GF-D8 (cell line): ENCODE measurements at regions not wholly inside any gene's neighbourhood (a gene's known extent, or its start where the extent isn't known, plus 50 kb on each side); places are given as distances from the start of the nearest gene placed in this dataset.

Experiments used
- DNase-seq: peaks from one replicate; lab custom pipeline; 2025; lab: John Stamatoyannopoulos, UW

DNA sequence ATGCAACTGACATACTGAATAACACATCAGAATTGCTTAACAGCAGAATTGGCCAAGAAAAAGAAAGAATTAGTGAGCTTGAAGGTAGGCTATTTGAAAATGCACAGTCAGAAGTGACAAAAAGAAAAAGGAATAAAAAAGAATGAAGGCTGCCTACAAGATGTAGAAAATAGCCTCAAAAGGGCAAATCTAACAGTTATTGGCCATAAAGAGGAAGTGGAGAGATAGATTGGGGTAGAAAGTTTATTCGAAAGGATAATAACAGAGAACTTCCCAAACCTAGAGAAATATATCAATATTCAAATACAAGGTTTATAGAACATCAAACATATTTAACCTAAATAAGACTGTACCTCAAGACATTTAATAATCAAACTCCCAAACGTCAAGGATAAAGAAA lies 67.5 kb downstream of the ATP6V1G3 start:
- no peak for DNase-seq

GRCh38 chr1:198472119-198472518 lies 68.4 kb downstream of the ATP6V1G3 start:
- DNase-seq, result no peak

DNA sequence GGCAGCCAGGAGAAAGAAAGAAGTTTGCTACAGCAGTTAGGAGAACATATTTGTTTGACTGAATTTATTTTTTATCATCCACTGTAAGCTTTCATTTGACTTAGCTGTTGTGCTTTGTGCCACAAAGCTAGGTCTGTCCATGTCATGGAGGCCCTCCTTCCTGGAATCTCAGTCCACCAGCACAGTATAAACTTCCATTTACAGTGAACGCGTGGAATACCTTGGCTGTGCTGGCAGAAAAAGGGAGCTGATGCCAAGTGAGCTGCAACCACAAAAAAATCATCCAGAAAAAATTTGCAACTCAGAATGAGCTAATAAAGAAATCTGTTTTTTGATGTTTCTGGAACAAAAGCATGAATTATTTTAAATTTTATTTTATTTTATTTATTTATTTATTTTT lies 72.6 kb downstream of the ATP6V1G3 start:
- DNase-seq, result no peak

DNA sequence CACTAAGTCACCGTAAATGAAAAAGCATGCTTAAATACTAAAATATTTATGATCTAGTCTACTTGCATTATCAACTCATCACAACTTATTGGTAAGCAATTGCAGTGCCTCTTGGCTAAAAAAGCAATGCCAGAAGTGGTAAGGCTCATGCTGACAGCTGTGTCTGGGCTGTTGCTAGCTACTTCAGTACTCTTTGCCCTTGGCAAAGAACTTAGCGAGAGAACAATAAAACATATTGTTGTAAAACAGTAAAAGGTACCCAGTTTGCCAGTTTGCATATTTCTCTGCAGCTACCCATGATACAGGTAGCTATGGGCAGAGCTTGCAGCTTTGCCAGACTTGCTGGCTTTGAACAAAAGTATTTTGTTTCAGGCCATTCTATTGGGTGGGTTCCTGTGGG lies 73.1 kb downstream of the ATP6V1G3 start:
- DNase-seq, result no peak

DNA sequence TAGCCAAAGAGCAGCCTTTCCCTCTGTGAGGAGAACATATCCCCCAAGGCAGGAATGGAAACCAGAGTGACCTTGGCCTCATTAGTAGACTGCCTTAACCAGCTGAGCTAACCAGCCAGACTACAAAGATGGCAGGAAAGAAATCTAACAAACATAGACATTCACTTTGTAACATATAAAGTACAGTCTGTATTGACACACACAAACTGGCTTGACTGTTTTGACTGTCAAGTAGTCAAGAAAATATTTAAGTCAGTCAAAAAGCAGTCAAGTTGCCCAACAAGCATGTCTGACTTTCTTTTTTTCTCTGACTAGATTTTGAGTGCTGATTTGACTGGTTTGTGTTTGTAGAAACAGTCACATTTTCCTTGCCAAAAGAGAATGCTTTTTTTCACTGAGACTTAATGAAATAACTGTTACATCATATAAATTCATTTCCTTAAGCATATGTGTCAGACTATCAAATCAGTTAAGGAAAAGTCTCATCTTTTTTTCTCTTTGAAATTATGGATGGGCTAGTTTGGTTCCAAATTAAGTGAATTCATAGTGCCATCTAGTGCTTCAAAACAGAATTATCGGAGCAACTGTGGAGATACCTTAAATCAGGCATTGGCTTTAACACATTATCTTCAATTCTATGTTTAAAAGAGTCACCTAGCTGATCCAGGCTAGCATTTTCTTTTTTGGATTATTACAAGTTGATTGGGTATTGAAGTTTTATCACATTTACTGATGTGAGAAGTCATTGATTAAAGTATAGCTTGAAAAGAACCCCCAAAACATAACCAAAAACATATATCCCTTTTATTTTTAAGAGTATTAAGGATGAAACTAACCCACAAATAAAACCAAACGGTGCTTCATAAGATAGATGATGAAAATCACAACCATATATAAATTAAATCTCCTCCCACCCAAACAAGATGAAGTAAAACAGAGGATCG lies 75.0 kb downstream of the ATP6V1G3 start:
- no peak for DNase-seq

- no peak for DNase-seq
Observed at GRCh38 chr1:198463709-198464108, 76.8 kb downstream of the ATP6V1G3 start.

GRCh38 chr1:198462365-198463019 lies 78.0 kb downstream of the ATP6V1G3 start:
- DNase-seq, result no peak

DNA sequence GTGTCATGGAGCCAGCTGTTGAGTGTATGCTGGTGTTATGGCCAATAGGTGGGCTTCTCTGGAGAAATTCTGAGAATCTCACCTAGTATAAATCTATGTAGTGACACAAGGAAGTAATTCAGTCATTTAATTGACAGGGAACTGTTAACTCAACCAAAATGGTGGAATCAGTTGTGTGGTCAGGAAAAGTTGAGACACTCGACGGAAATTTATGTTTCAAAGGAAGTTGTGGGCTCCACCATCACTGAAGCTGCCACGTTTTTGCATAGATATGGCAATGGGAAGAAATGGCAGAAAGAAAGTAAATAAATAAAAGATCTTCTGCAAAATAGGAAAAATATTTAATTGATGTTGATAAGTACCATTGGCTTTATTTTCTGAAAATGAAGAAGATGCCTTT lies 84.5 kb downstream of the ATP6V1G3 start:
- DNase-seq, result peak; percentile 39

DNA sequence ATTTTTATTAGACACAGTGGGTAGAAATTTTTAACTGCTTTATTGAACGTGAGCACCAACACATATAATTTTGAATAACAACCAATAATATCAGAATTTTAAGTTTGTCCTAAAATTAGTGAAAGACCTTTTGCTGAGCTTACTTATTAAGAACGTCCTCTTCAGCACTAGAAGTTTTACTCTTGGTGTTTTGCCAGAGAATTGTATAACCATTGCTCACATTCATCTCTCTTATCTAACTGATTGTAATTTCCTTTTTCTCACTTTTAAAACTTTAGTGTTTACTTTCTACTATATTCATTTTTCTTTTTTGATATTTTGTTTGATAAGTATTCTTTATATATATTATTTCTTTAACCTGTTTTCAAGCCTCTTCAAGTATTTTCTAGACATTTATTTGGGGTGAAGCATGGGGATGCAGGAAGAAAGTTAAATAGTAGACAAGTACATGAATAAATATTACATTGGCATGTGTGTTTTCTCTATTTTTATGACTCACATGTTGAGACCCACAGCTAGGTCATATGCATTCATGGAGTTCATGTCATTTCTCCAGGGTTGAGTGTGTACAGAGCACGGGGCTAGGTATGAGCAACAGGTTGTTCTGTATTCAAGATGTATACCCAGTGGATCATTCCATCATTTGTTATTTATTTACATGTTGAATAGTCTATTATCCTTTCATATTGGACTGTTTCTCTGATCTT lies 90.6 kb downstream of the ATP6V1G3 start:
- DNase-seq, result no peak

- no peak for DNase-seq
Observed at GRCh38 chr1:198449261-198449660, 91.2 kb downstream of the ATP6V1G3 start.

DNA sequence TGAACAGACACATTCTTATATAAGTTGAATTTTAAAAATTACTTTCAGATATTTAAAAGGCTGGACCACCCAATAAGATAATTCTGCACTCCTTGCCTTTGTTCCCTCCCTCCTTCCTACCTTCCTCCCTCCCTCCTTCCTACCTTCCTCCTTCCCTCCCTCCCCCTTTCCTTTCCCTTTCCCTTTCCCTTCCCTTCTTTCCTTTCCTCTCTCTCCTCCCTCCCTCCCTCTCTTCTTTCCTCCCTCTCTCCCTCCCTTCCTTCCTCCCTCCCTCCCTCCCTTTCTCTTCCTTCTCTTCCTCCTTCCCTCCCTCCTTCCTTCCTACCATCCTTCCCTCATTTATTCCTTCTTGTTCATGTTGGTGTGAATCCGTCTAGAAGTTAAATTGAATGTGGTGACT lies 93.0 kb downstream of the ATP6V1G3 start:
- DNase-seq, result no peak

DNA sequence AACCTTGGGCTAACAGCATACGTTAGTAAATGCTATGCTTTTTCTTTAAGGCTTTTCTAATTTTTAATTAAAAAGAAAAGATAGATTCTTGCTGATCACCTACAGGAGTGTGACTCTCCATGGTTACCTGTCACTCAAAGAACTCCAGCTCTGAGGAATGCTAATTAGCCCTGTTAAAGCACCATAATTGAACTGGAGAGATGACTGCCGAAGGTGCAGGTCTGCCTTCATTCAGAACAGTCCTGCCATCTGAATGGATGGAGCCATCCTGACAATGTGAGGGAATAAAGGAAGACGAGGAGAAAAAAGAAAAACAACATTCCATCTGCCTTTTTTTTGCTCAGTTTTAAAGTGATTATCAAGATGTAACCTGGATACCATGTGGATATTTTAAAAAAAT lies 94.6 kb downstream of the ATP6V1G3 start:
- no peak for DNase-seq

DNA sequence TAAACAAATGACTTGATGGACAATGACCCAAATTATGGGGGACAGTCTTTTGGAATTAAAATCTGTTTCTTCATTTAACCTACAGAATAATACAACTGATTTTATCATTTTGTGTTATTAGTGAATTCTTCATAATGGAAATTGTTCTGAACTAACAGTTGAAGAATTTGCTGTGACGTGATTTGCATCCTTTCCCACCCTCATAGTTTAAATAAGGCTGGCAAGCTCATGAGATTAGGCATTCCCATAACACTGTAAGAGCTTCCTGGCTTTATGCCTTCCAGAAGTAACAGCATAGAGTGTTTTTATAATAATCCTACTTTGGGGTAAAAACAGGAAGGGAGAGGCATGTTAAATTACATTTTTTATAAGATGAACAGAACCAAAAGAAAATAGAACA lies 95.7 kb downstream of the ATP6V1G3 start:
- no peak for DNase-seq

DNA sequence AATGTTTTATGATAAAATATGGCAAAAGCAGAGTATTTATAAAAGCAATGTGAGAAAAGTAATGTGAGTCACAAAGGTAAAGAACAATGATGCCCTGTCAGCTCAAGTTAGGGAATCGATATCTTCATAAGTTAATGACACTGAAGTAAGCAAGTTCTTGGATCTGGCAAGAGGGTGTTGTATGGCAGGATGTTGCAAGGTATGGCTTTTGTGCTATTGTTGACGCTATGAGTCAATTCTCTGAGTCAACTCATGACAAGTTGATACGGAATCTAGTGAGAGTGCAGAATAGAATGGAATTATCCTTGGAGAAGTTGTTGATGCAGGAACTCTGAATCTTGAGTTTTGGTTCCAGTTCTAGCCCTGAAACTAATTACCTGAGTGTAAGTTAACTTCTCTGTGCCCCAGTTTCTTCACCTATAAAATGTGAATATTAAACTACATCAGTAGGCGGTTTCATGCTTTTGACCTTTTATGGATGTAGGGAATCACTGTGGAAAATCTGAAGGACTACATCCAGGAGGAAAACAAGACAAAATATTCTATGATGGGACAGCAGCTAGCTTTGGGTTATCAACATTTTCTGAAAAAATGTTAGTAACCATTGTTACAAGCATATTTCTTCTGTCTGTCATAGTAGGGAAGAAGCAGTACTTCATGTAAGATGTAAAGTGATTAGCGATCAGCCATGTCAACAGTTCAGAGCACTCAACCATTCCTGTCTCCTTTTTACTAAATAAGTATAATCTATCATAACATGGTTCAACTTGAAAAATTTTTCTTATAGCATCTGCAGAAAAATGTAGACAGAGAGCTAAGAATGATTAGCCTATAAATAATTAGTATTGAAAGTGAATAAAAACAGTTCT lies 96.9 kb downstream of the ATP6V1G3 start:
- no peak for DNase-seq

- DNase-seq, result no peak
Observed at GRCh38 chr1:198440842-198441241, 99.6 kb downstream of the ATP6V1G3 start.

DNA sequence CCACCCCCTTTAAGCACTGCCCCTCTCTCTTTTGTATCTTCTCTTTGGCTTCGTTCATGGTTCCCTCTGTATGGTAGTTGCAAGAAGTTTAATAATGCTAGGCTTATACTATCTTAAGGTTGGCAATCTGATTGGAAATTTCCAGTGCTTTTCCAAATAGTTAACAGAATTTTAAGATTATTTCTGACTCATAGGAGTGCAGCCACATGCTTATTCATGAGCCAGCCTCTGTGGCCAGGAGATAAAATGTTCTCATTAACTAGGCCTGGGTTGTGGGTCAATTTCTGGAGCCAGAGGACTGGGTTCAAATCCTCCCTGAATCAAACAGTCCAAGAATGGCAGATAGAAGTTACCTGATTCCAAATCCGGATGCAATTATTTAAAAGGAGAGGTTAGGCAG lies 103.1 kb downstream of the ATP6V1G3 start:
- no peak for DNase-seq

DNA sequence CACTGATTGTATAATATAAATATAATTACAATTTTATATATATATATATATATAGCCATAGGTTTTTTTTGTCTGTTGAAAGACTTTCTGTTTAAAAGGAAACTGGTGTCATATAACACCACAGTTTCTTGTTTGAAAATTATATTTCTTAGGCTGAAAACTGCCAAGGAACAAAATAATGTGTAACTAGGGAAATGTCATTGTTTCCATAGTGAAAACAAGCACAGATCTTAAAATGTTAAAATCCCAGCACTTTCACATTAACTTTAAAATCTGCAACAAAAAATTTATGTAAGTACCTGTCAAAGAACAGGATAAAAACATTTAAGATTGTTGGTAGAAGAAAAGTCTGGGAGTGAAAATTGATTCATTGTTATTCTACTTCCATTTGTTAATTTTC lies 104.2 kb downstream of the ATP6V1G3 start:
- no peak for DNase-seq

- DNase-seq, result no peak
Observed at GRCh38 chr1:198435056-198435455, 105.4 kb downstream of the ATP6V1G3 start.

- DNase-seq, result no peak
Observed at GRCh38 chr1:198424441-198424840, 116.0 kb downstream of the ATP6V1G3 start.

DNA sequence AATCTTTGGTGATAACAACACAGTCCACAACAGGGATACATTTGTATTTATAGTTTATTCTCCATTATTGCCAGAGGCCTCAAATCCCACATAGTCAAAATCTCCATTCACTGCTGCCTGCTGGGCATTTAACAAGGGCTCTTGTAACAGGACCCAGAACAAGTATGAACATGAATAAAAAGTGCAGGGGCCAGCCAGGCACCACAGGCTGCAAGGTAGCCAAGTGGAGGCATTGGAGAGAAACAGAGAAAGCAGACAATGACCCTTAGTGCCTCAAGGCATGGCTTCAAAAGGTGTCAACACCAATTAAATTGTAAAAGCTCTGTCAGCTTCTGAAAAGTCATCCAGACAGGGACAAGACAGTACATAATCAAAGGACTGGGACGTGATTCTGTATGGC lies 116.8 kb downstream of the ATP6V1G3 start:
- no peak for DNase-seq

DNA sequence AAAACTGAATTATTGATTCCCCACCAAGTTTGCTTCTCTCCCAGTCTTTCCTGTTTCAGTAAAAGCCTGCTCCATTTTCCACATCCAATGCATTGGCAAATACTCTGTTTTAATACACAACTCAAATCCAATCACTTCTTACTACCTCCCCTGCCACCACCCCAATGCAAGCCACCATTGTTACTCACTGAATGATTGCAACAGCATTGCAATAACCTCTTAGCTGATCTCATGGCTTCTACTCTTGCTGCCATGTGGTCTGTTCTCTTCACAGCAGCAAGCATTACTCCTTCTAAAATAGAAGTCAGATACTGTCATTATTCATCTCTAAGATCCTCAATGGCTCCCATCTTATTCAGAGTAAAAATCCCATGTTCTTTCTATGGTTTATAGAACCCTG lies 123.4 kb downstream of the ATP6V1G3 start:
- no peak for DNase-seq

DNA sequence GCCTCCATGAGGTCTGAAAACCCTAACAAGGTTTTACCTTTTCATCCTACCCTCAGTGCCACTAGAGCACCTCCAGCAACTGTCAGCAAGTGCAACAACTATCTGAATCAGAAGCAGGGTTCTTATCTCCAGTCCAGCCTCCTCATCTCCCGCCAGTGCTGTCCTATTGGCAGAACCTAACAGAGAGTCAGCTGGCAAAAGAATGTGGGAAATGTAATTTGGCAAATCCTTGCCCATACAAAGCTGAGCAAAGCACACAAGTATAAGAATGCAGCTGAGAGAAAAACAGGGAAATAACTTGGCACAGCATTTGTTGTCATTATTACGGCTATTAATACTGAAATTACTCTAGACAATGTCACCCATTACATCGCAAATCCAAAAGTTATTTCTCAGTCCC lies 124.2 kb downstream of the ATP6V1G3 start:
- DNase-seq, result no peak
